IPS DF 4.7 (cell line): ENCODE measurements at regions not wholly inside any gene's neighbourhood (a gene's known extent, or its start where the extent isn't known, plus 50 kb on each side); places are given as distances from the start of the nearest gene placed in this dataset.
"Not testable (repeated sequence)": the region's sequence is repeated elsewhere in the genome, so short reads cannot be mapped to it uniquely, and the experiment has no call there.

ENCODE experiments used
- DNase-seq: peaks from one replicate; pipeline ENCODE4 v3.0.0-alpha.2; 2013; ENCODE audit warnings: low spot score; ENCODE audit errors: extremely low read depth

GRCh38 chr9:135271425-135271824 lies 184.0 kb downstream of the OLFM1 start:
- DNase-seq, result no peak

- no peak for DNase-seq
Measured at GRCh38 chr9:135272608-135273007, 185.1 kb downstream of the OLFM1 start.

- DNase-seq, result no peak
Measured at GRCh38 chr9:135273008-135273407, 185.5 kb downstream of the OLFM1 start.

GRCh38 chr9:135275163-135275562 lies 187.7 kb downstream of the OLFM1 start:
- no peak for DNase-seq

- no peak for DNase-seq
Measured at GRCh38 chr9:135275571-135276289, 188.3 kb downstream of the OLFM1 start.

DNA sequence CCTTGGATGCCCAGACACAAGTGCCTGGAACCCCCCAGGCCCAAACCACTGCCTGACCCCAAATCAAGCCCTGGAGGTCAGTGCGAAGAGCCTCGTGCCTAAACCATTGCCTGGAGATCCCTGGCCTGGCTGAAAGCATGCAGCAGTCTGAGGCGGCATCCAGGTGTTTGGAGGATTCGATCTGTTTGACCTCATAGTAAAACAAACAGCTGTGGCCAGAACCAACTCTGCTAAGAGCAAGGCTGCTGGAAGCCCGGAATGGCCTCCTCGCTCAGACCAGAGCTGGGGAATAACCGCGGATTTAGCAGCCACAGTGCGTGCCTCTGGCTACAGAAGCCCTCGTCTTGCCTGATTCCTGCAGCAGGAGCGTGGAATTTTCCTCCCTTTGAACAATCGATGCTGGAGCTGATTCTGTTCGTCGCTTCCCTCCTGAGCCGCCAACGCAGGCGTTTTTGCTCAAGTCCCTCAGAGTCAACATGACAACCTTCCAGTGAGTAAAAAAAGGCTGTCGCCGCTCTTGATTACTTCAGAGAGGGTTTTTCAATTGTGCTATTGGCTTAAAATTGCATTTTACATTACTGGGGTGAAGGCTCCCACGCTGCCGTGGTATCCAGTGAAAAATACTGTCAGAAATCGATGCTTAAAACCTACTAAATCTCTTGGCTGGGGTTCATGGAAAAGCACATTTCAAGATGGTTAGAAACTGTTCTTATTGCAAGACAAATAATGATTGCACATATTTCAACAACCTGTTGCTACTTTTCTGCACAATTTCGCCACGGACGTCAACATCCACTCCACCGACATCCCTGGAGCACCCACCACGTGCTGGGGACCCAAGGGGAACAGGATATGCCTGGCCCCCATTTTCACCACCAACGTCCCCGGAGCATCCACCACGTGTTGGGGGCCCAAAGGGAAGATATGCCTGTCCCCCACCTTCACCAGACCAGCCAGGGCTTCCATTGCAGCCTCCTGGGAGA lies 190.0 kb downstream of the OLFM1 start:
- no peak for DNase-seq

GRCh38 chr9:135278586-135278985 lies 191.1 kb downstream of the OLFM1 start:
- DNase-seq, result no peak

- no peak for DNase-seq
Measured at GRCh38 chr9:135279385-135279784, 191.9 kb downstream of the OLFM1 start.

GRCh38 chr9:135279834-135280393 lies 192.4 kb downstream of the OLFM1 start:
- DNase-seq, result no peak

- DNase-seq, result no peak
Measured at GRCh38 chr9:135280666-135281065, 193.2 kb downstream of the OLFM1 start.

- no peak for DNase-seq
Measured at GRCh38 chr9:135281151-135281550, 193.7 kb downstream of the OLFM1 start.

DNA sequence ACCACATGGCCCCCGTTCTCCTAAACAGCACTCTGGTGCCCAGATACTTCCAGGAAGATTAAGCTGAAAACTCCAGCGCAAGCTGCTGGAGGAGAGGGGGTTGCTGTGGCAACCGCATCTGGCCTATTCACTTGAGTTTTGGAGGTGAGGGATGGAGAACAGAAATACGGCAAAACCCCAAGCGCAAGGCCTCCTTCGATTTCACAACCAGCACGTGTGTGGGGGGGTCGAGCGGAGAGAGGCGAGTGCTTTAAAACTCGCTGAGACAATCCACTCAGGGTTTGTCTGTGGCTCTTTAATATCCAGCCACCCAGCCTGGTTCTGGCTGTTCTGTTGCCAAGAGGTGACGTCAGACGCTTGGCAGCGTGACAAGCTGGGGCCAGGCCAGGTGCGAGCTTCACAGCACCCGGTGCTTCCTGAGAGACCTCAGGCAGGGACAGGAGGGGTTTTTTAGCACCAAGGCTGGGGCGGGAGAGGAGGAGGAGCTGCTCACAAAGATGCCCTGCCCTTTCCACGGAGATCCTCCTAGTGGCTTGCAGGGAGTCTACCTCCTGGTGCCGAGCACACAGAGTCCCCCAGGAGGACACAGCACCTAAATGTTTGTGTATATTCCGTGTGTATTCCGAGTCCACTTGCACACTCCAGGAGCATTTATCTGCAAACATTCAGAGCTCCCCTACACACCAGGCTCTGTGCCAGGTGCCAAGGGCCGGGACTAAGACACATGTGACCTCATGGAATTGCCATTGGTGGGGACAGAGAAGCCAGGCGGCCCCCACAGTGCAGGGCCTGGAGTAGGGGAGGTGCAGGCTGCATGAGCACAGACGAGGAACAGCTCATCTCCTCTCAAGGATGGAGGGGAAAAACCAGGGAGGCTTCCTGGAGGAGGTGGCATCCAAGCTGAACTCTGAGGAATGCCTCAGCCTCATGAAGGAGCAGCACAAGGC lies 194.6 kb downstream of the OLFM1 start:
- no peak for DNase-seq

DNA sequence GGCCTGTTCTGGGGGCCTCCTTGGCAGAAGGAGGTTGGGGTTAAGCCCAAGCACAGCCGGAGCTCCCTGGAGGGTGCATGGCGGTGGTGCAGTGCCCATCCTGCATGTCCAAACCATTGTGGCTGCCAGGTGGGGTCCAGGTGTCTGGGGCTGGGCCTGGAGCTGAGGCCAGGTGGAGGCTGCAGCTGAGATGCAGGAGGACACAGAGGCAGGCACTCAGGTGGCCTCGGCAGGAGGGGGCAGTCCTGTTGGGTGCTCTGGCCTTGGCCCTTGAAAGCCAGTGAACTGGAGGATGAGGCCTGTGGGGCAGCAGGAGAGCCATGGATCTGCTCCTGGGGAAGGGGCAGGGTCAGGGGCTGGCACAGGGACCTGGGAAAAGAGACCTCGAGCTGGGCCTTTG lies 195.3 kb downstream of the OLFM1 start:
- DNase-seq, result no peak

DNA sequence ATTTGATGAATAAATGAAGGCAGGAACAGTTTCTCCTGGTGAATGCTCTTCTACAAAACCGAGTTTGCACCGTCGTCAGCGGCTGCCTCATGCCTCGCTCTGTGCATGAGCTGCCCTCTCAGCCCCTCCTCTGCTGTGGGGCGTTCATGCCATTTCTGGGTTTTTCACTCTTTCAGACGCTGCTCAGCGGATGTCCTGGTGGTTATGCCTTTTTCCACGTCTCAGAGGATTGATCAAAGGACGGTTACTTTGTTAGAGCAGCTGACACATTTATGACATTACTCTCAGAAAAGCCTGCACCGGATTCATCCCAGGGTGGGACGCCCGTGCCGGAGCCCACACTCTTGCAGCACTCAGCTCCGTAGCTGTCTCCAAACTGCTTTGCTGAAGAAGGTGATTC lies 195.9 kb upstream of the PPP1R26 start:
- no peak for DNase-seq

DNA sequence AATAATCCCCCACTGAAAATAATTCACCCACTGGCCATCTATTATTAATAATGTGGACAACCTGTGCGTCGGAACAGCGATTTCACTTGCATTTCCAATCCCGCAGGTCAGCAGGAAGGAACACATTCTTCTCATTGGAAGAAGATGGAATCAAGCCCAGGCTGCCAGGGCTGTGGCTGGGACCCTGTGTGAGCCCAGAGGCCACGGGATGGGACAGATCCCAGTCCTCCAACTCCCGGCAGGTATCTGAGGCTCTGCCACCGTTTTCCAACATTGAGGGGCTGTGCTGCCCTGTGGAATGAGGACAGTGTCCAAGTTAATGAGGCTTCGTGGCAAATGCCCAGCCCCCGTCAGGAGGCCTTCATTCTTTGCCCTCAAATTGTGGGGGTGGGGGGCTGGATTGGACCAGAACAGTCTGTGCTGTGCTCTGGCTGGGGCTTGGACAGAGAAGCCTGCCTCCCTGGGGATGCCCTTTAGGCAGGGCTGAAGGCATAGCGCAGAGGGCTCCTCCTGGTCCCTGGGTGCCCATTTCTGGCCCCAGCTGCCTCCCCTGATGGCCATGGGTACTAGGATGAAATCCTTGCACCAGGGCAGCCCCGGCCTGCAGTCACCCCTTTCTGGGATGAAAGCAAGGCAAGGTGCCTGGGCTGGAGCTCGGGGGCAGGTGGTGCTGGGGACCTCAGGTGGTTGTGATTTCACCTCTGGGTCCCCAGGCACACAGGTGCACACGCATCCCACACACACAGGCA lies 195.0 kb upstream of the PPP1R26 start:
- DNase-seq, result no peak

GRCh38 chr9:135286187-135286925 lies 193.2 kb upstream of the PPP1R26 start:
- not testable (repeated sequence) for DNase-seq

DNA sequence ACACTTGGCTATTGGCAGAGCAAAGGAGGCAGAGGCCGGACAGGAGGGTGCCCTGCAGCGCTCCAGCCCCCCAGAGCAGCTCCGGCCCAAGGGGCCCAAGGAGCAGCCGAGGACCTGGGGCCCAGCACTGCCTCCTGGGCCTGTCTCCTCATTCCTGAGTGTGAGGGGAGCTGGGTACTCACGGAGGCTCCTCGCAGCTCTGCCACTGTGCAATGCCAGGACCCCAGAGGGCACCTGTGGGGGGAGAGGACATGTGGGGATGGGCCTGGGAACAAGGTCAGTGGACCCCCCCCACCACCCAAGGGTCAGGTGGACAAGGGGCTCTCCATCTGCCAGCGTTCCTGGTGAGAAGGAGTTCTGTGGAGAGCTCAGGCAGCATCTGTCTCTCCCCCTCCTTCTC lies 192.6 kb upstream of the PPP1R26 start:
- DNase-seq, result no peak

DNA sequence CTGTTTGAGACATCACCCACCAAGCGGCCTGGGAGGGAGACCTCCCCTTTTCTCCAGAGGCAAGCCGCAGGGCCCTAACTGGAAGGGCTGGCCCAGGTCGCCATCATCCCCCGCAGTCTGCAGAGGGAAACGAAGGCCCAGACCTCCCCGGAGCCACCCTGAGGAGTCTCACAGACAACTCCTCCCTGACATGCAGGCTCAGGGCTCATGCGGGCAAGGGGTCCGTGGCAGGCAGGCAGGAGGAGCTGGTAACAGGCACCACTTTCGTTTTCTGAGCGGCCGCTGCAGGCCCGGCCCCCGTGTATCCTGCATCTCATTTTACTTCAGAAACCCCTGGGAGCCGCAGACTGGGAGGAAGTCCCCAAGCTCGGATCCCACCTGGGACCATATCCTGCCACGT lies 192.0 kb upstream of the PPP1R26 start:
- DNase-seq, result no peak

GRCh38 chr9:135288054-135288453 lies 191.5 kb upstream of the PPP1R26 start:
- no peak for DNase-seq

DNA sequence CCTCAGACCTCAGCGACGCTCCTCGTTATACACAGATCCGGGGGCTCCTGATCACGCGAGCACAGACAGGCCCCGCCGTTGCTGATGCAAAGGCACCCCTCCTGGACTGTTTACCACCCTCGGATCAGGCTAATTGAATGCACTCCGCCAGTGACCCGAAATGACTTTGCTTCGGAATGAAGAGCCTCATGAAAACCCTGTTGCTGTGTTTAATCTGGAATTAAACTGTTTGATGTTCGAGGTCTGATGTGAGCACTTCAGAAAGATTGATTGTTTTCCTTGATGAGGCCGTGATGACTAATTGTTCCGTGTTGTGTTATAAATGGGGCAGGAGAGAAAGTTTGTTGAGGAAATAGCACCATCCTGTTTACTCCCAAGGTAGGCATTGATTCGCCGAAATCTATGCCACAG lies 190.5 kb upstream of the PPP1R26 start:
- no peak for DNase-seq
